HL-60/S4 treated with phorbol 12-myristate 13-acetate at 8.2 ng/mL for 4 days and 3 days (cell line): ENCODE measurements at regions not wholly inside any gene's neighbourhood (a gene's known extent, or its start where the extent isn't known, plus 50 kb on each side); places are given as distances from the start of the nearest gene placed in this dataset.
"Not testable (repeated sequence)": the region's sequence is repeated elsewhere in the genome, so short reads cannot be mapped to it uniquely, and the experiment has no call there.

Experiments used
- in situ Hi-C: fragments of 300-500 bp; cut with MboI; formaldehyde crosslinking; loops from 2 replicates; pipeline ENCODE4 v1.15.0; 2022; ENCODE audit warnings: low sequenced_read_pairs

- in situ Hi-C loops, result no loop called here
Measured at GRCh38 chr6:6474170-6474920, 114.2 kb upstream of the LY86 start.

- in situ Hi-C loops, result no loop called here
Measured at GRCh38 chr6:6479785-6480184, 108.7 kb upstream of the LY86 start.

- in situ Hi-C loops, result no loop called here
Measured at GRCh38 chr6:6482256-6482655, 106.3 kb upstream of the LY86 start.

- in situ Hi-C loops, result no loop called here
Measured at GRCh38 chr6:6483168-6483567, 105.4 kb upstream of the LY86 start.

- in situ Hi-C loops, result no loop called here
Measured at GRCh38 chr6:6483733-6484132, 104.8 kb upstream of the LY86 start.

- in situ Hi-C loops, result no loop called here
Measured at GRCh38 chr6:6484681-6485080, 103.8 kb upstream of the LY86 start.

- in situ Hi-C loops, result no loop called here
Measured at GRCh38 chr6:6486595-6486994, 101.9 kb upstream of the LY86 start.

GRCh38 chr6:6491761-6492160 lies 96.8 kb upstream of the LY86 start:
- in situ Hi-C loops, result no loop called here

- in situ Hi-C loops, result no loop called here
Measured at GRCh38 chr6:6492675-6493074, 95.8 kb upstream of the LY86 start.

GRCh38 chr6:6494139-6494538 lies 94.4 kb upstream of the LY86 start:
- in situ Hi-C loops, result not testable (repeated sequence)

GRCh38 chr6:6494677-6495076 lies 93.8 kb upstream of the LY86 start:
- in situ Hi-C loops, result no loop called here

- in situ Hi-C loops, result no loop called here
Measured at GRCh38 chr6:6495851-6496250, 92.7 kb upstream of the LY86 start.

GRCh38 chr6:6497541-6497940 lies 91.0 kb upstream of the LY86 start:
- in situ Hi-C loops, result no loop called here

GRCh38 chr6:6497976-6498375 lies 90.5 kb upstream of the LY86 start:
- in situ Hi-C loops, result no loop called here

- in situ Hi-C loops, result loop anchor here (25.0 kb wide), 1 partner anchor 441 kb away; no protein-coding TSS in a partner anchor
Measured at GRCh38 chr6:6503191-6503590, 85.3 kb upstream of the LY86 start.

GRCh38 chr6:6505111-6505510 lies 83.4 kb upstream of the LY86 start:
- in situ Hi-C loops, result loop anchor here (25.0 kb wide), 1 partner anchor 443 kb away; no protein-coding TSS in a partner anchor

- in situ Hi-C loops, result loop anchor here (25.0 kb wide), 1 partner anchor 446 kb away; no protein-coding TSS in a partner anchor
Measured at GRCh38 chr6:6508643-6509042, 79.9 kb upstream of the LY86 start.

- in situ Hi-C loops, result loop anchor here (25.0 kb wide), 1 partner anchor 447 kb away; no protein-coding TSS in a partner anchor
Measured at GRCh38 chr6:6509284-6509683, 79.2 kb upstream of the LY86 start.

GRCh38 chr6:6512711-6513110 lies 75.8 kb upstream of the LY86 start:
- in situ Hi-C loops, result loop anchor here (25.0 kb wide), 1 partner anchor 450 kb away; no protein-coding TSS in a partner anchor

GRCh38 chr6:6515691-6516607 lies 72.6 kb upstream of the LY86 start:
- in situ Hi-C loops, result loop anchor here (25.0 kb wide), 1 partner anchor 454 kb away; no protein-coding TSS in a partner anchor

GRCh38 chr6:6516666-6517458 lies 71.7 kb upstream of the LY86 start:
- in situ Hi-C loops, result loop anchor here (25.0 kb wide), 1 partner anchor 455 kb away; no protein-coding TSS in a partner anchor
